Liver (tissue), 8 donors: ENCODE measurements at regions not wholly inside any gene's neighbourhood (a gene's known extent, or its start where the extent isn't known, plus 50 kb on each side); places are given as distances from the start of the nearest gene placed in this dataset.

Experiments
- DNase-seq: peaks from one replicate; pipeline ENCODE4 v3.0.0-alpha.2; 2017; ENCODE audit warnings: low spot score
- H3K27ac ChIP-seq, 2 donors: one replicate each; pipeline ENCODE4 v1.7.0; 2013; ENCODE audit warnings: inconsistent platforms in 2 of 2, low read length in 2 of 2, control low read depth in 1 of 2, low read depth in 1 of 2, mild to moderate bottlenecking in 1 of 2
- H3K27me3 ChIP-seq, 4 donors: one replicate each; pipeline versions ENCODE4 v1.6.1 to v1.7.0; 2013; ENCODE audit warnings: low read length in 3 of 4, inconsistent platforms in 1 of 4, mild to moderate bottlenecking in 1 of 4, moderate library complexity in 1 of 4; ENCODE audit not compliant: control insufficient read depth in 4 of 4, insufficient read depth in 4 of 4
- H3K36me3 ChIP-seq, 4 donors: one replicate each; pipeline versions ENCODE4 v1.6.1 to v1.7.0; 2013; ENCODE audit warnings: low read length in 3 of 4, mild to moderate bottlenecking in 3 of 4, low read depth in 1 of 4, moderate library complexity in 1 of 4; ENCODE audit not compliant: control insufficient read depth in 4 of 4, insufficient read depth in 3 of 4
- H3K4me1 ChIP-seq, 4 donors: one replicate each; pipeline versions ENCODE4 v1.6.1 to v1.7.0; 2013; ENCODE audit warnings: low read length in 3 of 4, mild to moderate bottlenecking in 3 of 4, moderate library complexity in 1 of 4; ENCODE audit not compliant: control insufficient read depth in 4 of 4, insufficient read depth in 4 of 4
- H3K4me3 ChIP-seq, 3 donors: one replicate each; pipeline versions ENCODE4 v1.6.1 to v1.7.0; 2013; ENCODE audit warnings: low read length in 3 of 3, control low read depth in 1 of 3, low read depth in 1 of 3, mild to moderate bottlenecking in 1 of 3
- H3K9ac ChIP-seq, 2 donors: one replicate each; pipeline ENCODE4 v1.7.0; 2013; ENCODE audit warnings: low read length in 2 of 2, mild to moderate bottlenecking in 2 of 2, moderate library complexity in 2 of 2, control low read depth in 1 of 2, low read depth in 1 of 2
- H3K9me3 ChIP-seq, 4 donors: one replicate each; pipeline versions ENCODE4 v1.6.1 to v1.7.0; 2013; ENCODE audit warnings: low read length in 3 of 4; ENCODE audit not compliant: control insufficient read depth in 4 of 4
- EGR1 ChIP-seq, 2 donors: IDR thresholded peaks; 2 replicates each; pipeline ENCODE4 v1.6.1; 2016 to 2018; ENCODE audit warnings: antibody characterized with exemption in 2 of 2, low read depth in 2 of 2
- FOXA1 ChIP-seq: IDR thresholded peaks from 2 replicates; pipeline ENCODE4 v1.6.1; 2016; ENCODE audit warnings: antibody characterized with exemption
- FOXA2 ChIP-seq: IDR thresholded peaks from 2 replicates; pipeline ENCODE4 v1.6.1; 2016; ENCODE audit warnings: antibody characterized with exemption
- JUND ChIP-seq, 2 donors: IDR thresholded peaks; 2 replicates each; pipeline ENCODE4 v1.6.1; 2016; ENCODE audit warnings: antibody characterized with exemption in 2 of 2
- RAD21 ChIP-seq, 2 donors: IDR thresholded peaks; 2 replicates each; pipeline ENCODE4 v1.6.1; 2016; ENCODE audit warnings: antibody characterized with exemption in 2 of 2, mild to moderate bottlenecking in 2 of 2
- RXRA ChIP-seq, 2 donors: IDR thresholded peaks; 2 replicates each; pipeline ENCODE4 v1.6.1; 2017 to 2018; ENCODE audit warnings: antibody characterized with exemption in 2 of 2, mild to moderate bottlenecking in 1 of 2
- SP1 ChIP-seq: IDR thresholded peaks from 2 replicates; pipeline ENCODE4 v1.6.1; 2018; ENCODE audit warnings: antibody characterized with exemption, mild to moderate bottlenecking
- TAF1 ChIP-seq: conservative IDR thresholded peaks from 2 replicates; pipeline ENCODE4 v1.6.1; 2016; ENCODE audit warnings: antibody characterized with exemption, mild to moderate bottlenecking
- YY1 ChIP-seq: IDR thresholded peaks from 2 replicates; pipeline ENCODE4 v1.6.1; 2016; ENCODE audit warnings: antibody characterized with exemption, mild to moderate bottlenecking
- WGBS: extraction: QIAGEN DNeasy Blood & Tissue Kit; methylation state at CpG from one replicate; pipeline ENCODE4 v1.1.7; 2013; 5-methylcytosine and 5-hydroxymethylcytosine counted together
- TF ChIP-seq, protein P1 (sequence below): IDR thresholded peaks from 2 replicates; pipeline ENCODE4 v1.6.1; 2016; ENCODE audit warnings: antibody characterized with exemption
- TF ChIP-seq, protein P2 (sequence below): IDR thresholded peaks from 2 replicates; pipeline ENCODE4 v1.6.1; 2016; ENCODE audit warnings: antibody characterized with exemption, mild to moderate bottlenecking
- TF ChIP-seq, protein P3 (sequence below): fragments of 150-350 bp; IDR thresholded peaks from 2 replicates; pipeline ENCODE4 v1.5.1; 2017; ENCODE audit warnings: improper control_type of control experiment, low read depth, low read length; ENCODE audit not compliant: missing input control
- TF ChIP-seq, protein P4 (sequence below): IDR thresholded peaks from 2 replicates; pipeline ENCODE4 v1.6.1; 2016; ENCODE audit warnings: antibody characterized with exemption
- TF ChIP-seq, protein P5 (sequence below): IDR thresholded peaks from 2 replicates; pipeline ENCODE4 v1.6.1; 2016; ENCODE audit warnings: antibody characterized with exemption
- donor health status: healthy.
- donor health status: healthy.
- donor health status: healthy.
- donor health status: healthy.
- donor health status: healthy.

DNA sequence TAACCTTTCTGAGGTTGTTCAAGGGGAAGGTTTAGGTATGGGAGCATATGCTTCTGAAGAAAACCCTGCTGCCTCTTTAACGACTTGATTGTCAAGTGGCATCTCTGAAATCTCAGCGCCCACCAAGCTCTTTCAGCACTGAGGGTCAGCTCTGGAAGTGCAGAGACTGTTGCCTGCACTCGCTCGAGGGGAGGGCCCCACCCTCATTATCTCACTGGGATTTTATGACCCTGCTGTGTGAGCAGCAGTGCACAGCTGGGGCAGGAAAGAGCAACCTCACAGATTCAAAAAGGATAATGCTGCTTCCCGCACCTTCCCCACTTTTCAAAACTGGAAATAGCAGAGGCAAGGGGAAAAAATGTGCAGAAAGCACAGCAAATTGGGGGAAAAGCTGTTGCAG lies 56.9 kb upstream of the SPRED2 start:
- H3K27ac ChIP-seq, result no peak overlapping the region
- no peaks in the 10 kb centered on the region for H3K27me3 ChIP-seq
- no peaks in the 10 kb centered on the region for H3K36me3 ChIP-seq
- WGBS, result 76% methylated on average over 5 of the region's 5 CpGs
- no peak overlapping the region for H3K4me3 ChIP-seq
- DNase-seq, result no peak
- peaks cover 2 to 15% (median 3%) of the 10 kb centered on the region in 4 donors for H3K9me3 ChIP-seq
- no peak overlapping the region for H3K9ac ChIP-seq
- H3K4me1 ChIP-seq, result no peaks in the 10 kb centered on the region
- TF ChIP-seq RXRA (IDR thresholded peaks at IDR 0.05) (no peak), FOXA2 (no peak)
- TF ChIP-seq, protein P1, sequence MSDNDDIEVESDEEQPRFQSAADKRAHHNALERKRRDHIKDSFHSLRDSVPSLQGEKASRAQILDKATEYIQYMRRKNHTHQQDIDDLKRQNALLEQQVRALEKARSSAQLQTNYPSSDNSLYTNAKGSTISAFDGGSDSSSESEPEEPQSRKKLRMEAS, result no peak
- TF ChIP-seq, protein P2, sequence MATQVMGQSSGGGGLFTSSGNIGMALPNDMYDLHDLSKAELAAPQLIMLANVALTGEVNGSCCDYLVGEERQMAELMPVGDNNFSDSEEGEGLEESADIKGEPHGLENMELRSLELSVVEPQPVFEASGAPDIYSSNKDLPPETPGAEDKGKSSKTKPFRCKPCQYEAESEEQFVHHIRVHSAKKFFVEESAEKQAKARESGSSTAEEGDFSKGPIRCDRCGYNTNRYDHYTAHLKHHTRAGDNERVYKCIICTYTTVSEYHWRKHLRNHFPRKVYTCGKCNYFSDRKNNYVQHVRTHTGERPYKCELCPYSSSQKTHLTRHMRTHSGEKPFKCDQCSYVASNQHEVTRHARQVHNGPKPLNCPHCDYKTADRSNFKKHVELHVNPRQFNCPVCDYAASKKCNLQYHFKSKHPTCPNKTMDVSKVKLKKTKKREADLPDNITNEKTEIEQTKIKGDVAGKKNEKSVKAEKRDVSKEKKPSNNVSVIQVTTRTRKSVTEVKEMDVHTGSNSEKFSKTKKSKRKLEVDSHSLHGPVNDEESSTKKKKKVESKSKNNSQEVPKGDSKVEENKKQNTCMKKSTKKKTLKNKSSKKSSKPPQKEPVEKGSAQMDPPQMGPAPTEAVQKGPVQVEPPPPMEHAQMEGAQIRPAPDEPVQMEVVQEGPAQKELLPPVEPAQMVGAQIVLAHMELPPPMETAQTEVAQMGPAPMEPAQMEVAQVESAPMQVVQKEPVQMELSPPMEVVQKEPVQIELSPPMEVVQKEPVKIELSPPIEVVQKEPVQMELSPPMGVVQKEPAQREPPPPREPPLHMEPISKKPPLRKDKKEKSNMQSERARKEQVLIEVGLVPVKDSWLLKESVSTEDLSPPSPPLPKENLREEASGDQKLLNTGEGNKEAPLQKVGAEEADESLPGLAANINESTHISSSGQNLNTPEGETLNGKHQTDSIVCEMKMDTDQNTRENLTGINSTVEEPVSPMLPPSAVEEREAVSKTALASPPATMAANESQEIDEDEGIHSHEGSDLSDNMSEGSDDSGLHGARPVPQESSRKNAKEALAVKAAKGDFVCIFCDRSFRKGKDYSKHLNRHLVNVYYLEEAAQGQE, result no peak

DNA sequence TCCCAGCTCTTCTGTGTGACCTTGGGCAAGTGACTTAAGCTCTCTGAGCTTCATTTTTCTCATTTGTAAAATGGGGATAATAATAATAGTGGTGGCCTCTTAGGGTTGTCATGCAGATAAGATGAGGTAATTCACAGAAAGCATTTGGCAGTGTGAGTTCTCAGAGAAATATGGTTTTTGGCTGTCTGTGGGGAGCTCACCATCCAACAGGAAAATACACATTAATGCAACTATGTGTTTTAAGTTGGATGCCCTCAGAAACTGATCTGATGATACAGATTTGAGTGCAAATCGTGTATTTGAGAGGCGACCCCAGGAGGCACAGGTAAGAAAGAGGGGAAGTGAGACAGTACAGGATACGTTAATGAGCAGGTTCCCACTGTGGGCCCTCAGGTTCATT lies 56.1 kb upstream of the SPRED2 start:
- Histone ChIP-seq H3K9ac (no peak overlapping the region), H3K9me3 (peaks cover 2 to 15% (median 3%) of the 10 kb centered on the region in 4 donors), H3K36me3 (no peaks in the 10 kb centered on the region), H3K27ac (no peak overlapping the region), H3K27me3 (no peaks in the 10 kb centered on the region), H3K4me1 (no peaks in the 10 kb centered on the region), H3K4me3 (no peak overlapping the region)
- no peak for DNase-seq
- TF ChIP-seq, protein P1, result no peak
- TF ChIP-seq FOXA2, result no peak
- TF ChIP-seq, protein P3, sequence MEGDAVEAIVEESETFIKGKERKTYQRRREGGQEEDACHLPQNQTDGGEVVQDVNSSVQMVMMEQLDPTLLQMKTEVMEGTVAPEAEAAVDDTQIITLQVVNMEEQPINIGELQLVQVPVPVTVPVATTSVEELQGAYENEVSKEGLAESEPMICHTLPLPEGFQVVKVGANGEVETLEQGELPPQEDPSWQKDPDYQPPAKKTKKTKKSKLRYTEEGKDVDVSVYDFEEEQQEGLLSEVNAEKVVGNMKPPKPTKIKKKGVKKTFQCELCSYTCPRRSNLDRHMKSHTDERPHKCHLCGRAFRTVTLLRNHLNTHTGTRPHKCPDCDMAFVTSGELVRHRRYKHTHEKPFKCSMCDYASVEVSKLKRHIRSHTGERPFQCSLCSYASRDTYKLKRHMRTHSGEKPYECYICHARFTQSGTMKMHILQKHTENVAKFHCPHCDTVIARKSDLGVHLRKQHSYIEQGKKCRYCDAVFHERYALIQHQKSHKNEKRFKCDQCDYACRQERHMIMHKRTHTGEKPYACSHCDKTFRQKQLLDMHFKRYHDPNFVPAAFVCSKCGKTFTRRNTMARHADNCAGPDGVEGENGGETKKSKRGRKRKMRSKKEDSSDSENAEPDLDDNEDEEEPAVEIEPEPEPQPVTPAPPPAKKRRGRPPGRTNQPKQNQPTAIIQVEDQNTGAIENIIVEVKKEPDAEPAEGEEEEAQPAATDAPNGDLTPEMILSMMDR, result no peak
- WGBS, result 92% methylated on average over 3 of the region's 3 CpGs

DNA sequence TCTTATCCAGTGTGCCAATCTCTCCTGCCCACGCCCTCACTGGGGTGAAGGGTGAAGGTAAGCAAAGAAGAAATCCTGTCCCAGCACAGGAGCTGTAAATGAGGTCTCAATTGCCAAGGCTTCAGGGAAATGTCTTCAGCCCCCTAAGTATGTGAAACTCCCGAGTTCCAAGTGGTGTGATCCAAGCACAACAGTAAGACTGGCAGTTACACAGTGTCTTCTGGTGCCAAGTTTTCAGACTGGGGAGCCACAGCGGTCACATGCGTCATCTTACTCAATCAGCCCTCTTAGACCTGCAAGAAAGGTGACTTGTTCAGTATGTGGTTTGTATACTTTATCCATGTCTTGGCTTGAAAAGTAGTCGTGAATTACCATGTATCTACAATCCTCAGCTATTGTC lies 55.0 kb upstream of the SPRED2 start:
- Histone ChIP-seq H3K9ac (no peak overlapping the region), H3K4me1 (no peaks in the 10 kb centered on the region), H3K4me3 (no peak overlapping the region), H3K9me3 (peaks cover 2 to 15% (median 3%) of the 10 kb centered on the region in 4 donors), H3K27ac (no peak overlapping the region), H3K36me3 (no peaks in the 10 kb centered on the region), H3K27me3 (no peaks in the 10 kb centered on the region)
- DNase-seq, result no peak
- 94% methylated on average over 5 of the region's 5 CpGs for WGBS
- TF ChIP-seq EGR1 (IDR thresholded peaks at IDR 0.05; ENCODE audit: low read depth in 2 of 2), result no peak
- TF ChIP-seq, protein P4, sequence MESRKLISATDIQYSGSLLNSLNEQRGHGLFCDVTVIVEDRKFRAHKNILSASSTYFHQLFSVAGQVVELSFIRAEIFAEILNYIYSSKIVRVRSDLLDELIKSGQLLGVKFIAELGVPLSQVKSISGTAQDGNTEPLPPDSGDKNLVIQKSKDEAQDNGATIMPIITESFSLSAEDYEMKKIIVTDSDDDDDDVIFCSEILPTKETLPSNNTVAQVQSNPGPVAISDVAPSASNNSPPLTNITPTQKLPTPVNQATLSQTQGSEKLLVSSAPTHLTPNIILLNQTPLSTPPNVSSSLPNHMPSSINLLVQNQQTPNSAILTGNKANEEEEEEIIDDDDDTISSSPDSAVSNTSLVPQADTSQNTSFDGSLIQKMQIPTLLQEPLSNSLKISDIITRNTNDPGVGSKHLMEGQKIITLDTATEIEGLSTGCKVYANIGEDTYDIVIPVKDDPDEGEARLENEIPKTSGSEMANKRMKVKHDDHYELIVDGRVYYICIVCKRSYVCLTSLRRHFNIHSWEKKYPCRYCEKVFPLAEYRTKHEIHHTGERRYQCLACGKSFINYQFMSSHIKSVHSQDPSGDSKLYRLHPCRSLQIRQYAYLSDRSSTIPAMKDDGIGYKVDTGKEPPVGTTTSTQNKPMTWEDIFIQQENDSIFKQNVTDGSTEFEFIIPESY, result no peak
- no peak for TF ChIP-seq FOXA1
- no peak for TF ChIP-seq RXRA (IDR thresholded peaks at IDR 0.05)
- TF ChIP-seq, protein P3, result no peak
- TF ChIP-seq RAD21 (IDR thresholded peaks at IDR 0.05), result no peak
- no peak for TF ChIP-seq YY1
- TF ChIP-seq SP1, result no peak
- TF ChIP-seq JUND (IDR thresholded peaks at IDR 0.05), result no peak
- TF ChIP-seq, protein P5, sequence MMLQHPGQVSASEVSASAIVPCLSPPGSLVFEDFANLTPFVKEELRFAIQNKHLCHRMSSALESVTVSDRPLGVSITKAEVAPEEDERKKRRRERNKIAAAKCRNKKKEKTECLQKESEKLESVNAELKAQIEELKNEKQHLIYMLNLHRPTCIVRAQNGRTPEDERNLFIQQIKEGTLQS, result no peak
- TF ChIP-seq TAF1, result no peak
